Transverse colon (tissue), 4 donors: ENCODE measurements at regions not wholly inside any gene's neighbourhood (a gene's known extent, or its start where the extent isn't known, plus 50 kb on each side); places are given as distances from the start of the nearest gene placed in this dataset.

Source experiments
- CTCF ChIP-seq, 5 experiments: fragments of 200-600 bp in 3 of 5; fragments of 450-650 bp in 2 of 5; sonication (generic) in 3 of 5; IDR thresholded peaks; 1 replicate in 2 of 5; 2 replicates in 3 of 5; pipeline ENCODE4 v1.5.1; 2016 to 2017; ENCODE audit warnings: antibody characterized with exemption in 5 of 5, inconsistent platforms in 3 of 5, mild to moderate bottlenecking in 2 of 5, moderate library complexity in 1 of 5
- POLR2A ChIP-seq: fragments of 450-650 bp; IDR thresholded peaks from one replicate; pipeline ENCODE4 v1.6.1; 2016; ENCODE audit warnings: antibody characterized with exemption, mild to moderate bottlenecking, moderate library complexity
- POLR2AphosphoS5 ChIP-seq, 3 donors: sonication (generic); formaldehyde crosslinking; IDR thresholded peaks; one replicate each; pipeline ENCODE4 v1.6.1; 2016; ENCODE audit warnings: antibody characterized with exemption in 3 of 3

- TF ChIP-seq CTCF (IDR thresholded peaks at IDR 0.05) (peak in 3 of 5 experiments; percentile 13 to 21 (median 19)), POLR2AphosphoS5 (IDR thresholded peaks at IDR 0.05) (no peak), POLR2A (no peak)
Measured at GRCh38 chr14:45838597-45838996, 585.6 kb upstream of the MIS18BP1 start.
